ENCODE measurements at regions not wholly inside any gene's neighbourhood (a gene's known extent, or its start where the extent isn't known, plus 50 kb on each side); places are given as distances from the start of the nearest gene placed in this dataset.
"Not testable (repeated sequence)": the region's sequence is repeated elsewhere in the genome, so short reads cannot be mapped to it uniquely, and the experiment has no call there.

- TF ChIP-seq POLR2A (IDR thresholded peaks at IDR 0.05): no peak
- TF ChIP-seq EP300 (IDR thresholded peaks at IDR 0.05): no peak
- TF ChIP-seq CTCF (IDR thresholded peaks at IDR 0.05): no peak
- TF ChIP-seq POLR2AphosphoS5 (IDR thresholded peaks at IDR 0.05): no peak
- H3K36me3 ChIP-seq: no peaks in the 10 kb centered on the region
- no peak overlapping the region for H3K4me3 ChIP-seq
- DNase-seq: no peak
- no peaks in the 10 kb centered on the region for H3K9me3 ChIP-seq
- no peak overlapping the region for H3K27ac ChIP-seq
- H3K4me1 ChIP-seq: no peaks in the 10 kb centered on the region
- intact Hi-C loops (cut with DNase I): no loop called here
- no peaks in the 10 kb centered on the region for H3K27me3 ChIP-seq
Measured at GRCh38 chr2:138245310-138245709, 256.3 kb upstream of the SPOPL start.

- Histone ChIP-seq H3K27ac (no peak overlapping the region), H3K4me3 (no peak overlapping the region), H3K36me3 (no peaks in the 10 kb centered on the region), H3K27me3 (no peaks in the 10 kb centered on the region), H3K9me3 (no peaks in the 10 kb centered on the region), H3K4me1 (no peaks in the 10 kb centered on the region)
- intact Hi-C loops (cut with DNase I): no loop called here
- TF ChIP-seq POLR2AphosphoS5 (IDR thresholded peaks at IDR 0.05) (no peak), EP300 (IDR thresholded peaks at IDR 0.05) (no peak), CTCF (IDR thresholded peaks at IDR 0.05) (no peak), POLR2A (IDR thresholded peaks at IDR 0.05) (no peak)
- WGBS, 2 donors: 40 to 55% methylated on average over 2 of the region's 2 CpGs
- no peak for DNase-seq
Measured at GRCh38 chr2:138247302-138247701, 254.3 kb upstream of the SPOPL start.

GRCh38 chr2:138249207-138249606 lies 252.4 kb upstream of the SPOPL start:
- H3K27me3 ChIP-seq: no peaks in the 10 kb centered on the region
- no peak for TF ChIP-seq EP300 (IDR thresholded peaks at IDR 0.05)
- no peak for TF ChIP-seq POLR2AphosphoS5 (IDR thresholded peaks at IDR 0.05)
- TF ChIP-seq CTCF (IDR thresholded peaks at IDR 0.05): no peak
- no peak for TF ChIP-seq POLR2A (IDR thresholded peaks at IDR 0.05)
- H3K9me3 ChIP-seq: no peaks in the 10 kb centered on the region
- H3K4me1 ChIP-seq: no peaks in the 10 kb centered on the region
- H3K36me3 ChIP-seq: no peaks in the 10 kb centered on the region
- DNase-seq: no peak
- no peak overlapping the region for H3K4me3 ChIP-seq
- intact Hi-C loops (cut with DNase I): no loop called here
- no peak overlapping the region for H3K27ac ChIP-seq

- H3K27ac ChIP-seq; DNase-seq; H3K4me1 ChIP-seq; intact Hi-C loops (cut with DNase I); H3K9me3 ChIP-seq; H3K27me3 ChIP-seq; H3K36me3 ChIP-seq; H3K4me3 ChIP-seq: not testable (repeated sequence)
- WGBS, 2 donors: 57 to 81% methylated on average over 2 of the region's 4 CpGs
Measured at GRCh38 chr2:138250843-138251320, 250.7 kb upstream of the SPOPL start.

- WGBS, 2 donors: 16 to 55% methylated on average over 1 of the region's 1 CpG
- H3K36me3 ChIP-seq: no peaks in the 10 kb centered on the region
- no peaks in the 10 kb centered on the region for H3K27me3 ChIP-seq
- intact Hi-C loops (cut with DNase I): no loop called here
- DNase-seq: no peak
- no peak overlapping the region for H3K4me3 ChIP-seq
- no peak for TF ChIP-seq CTCF (IDR thresholded peaks at IDR 0.05)
- no peak for TF ChIP-seq EP300 (IDR thresholded peaks at IDR 0.05)
- no peak for TF ChIP-seq POLR2A (IDR thresholded peaks at IDR 0.05)
- no peak for TF ChIP-seq POLR2AphosphoS5 (IDR thresholded peaks at IDR 0.05)
- H3K27ac ChIP-seq: no peak overlapping the region
- no peaks in the 10 kb centered on the region for H3K9me3 ChIP-seq
- H3K4me1 ChIP-seq: no peaks in the 10 kb centered on the region
Measured at GRCh38 chr2:138252587-138252986, 249.0 kb upstream of the SPOPL start.
